Endothelial cell (in vitro differentiated cells): ENCODE measurements at regions not wholly inside any gene's neighbourhood (a gene's known extent, or its start where the extent isn't known, plus 50 kb on each side); places are given as distances from the start of the nearest gene placed in this dataset.

ENCODE experiments used
- DNase-seq: peaks from one replicate; pipeline ENCODE4 v3.0.0; 2021; ENCODE audit warnings: low spot score
- H3K27ac Mint-ChIP-seq: one replicate; pipeline ENCODE4 v1.8.0; 2021; ENCODE audit warnings: mixed read lengths, inconsistent platforms; ENCODE audit not compliant: unreplicated experiment
- H3K27me3 Mint-ChIP-seq: one replicate; pipeline ENCODE4 v1.8.0; 2021; ENCODE audit warnings: mild to moderate bottlenecking, moderate library complexity, mixed read lengths, inconsistent platforms; ENCODE audit not compliant: unreplicated experiment
- H3K36me3 Mint-ChIP-seq: one replicate; pipeline ENCODE4 v1.8.0; 2021; ENCODE audit warnings: mild to moderate bottlenecking, low read depth, mixed read lengths, inconsistent platforms; ENCODE audit not compliant: unreplicated experiment
- H3K4me1 Mint-ChIP-seq: one replicate; pipeline ENCODE4 v1.8.0; 2021; ENCODE audit warnings: mild to moderate bottlenecking, mixed read lengths, inconsistent platforms; ENCODE audit not compliant: unreplicated experiment
- H3K4me3 Mint-ChIP-seq: one replicate; pipeline ENCODE4 v1.8.0; 2021; ENCODE audit warnings: mild to moderate bottlenecking, mixed read lengths, inconsistent platforms; ENCODE audit not compliant: unreplicated experiment
- H3K9me3 Mint-ChIP-seq: one replicate; pipeline ENCODE4 v1.8.0; 2021; ENCODE audit warnings: mixed read lengths, inconsistent platforms; ENCODE audit not compliant: unreplicated experiment
- TF ChIP-seq, protein P1 (sequence below): fragments of 200-600 bp; sonication (generic); IDR thresholded peaks from one replicate; pipeline ENCODE4 v1.5.0; 2021; ENCODE audit warnings: antibody characterized with exemption; ENCODE audit not compliant: unreplicated experiment

DNA sequence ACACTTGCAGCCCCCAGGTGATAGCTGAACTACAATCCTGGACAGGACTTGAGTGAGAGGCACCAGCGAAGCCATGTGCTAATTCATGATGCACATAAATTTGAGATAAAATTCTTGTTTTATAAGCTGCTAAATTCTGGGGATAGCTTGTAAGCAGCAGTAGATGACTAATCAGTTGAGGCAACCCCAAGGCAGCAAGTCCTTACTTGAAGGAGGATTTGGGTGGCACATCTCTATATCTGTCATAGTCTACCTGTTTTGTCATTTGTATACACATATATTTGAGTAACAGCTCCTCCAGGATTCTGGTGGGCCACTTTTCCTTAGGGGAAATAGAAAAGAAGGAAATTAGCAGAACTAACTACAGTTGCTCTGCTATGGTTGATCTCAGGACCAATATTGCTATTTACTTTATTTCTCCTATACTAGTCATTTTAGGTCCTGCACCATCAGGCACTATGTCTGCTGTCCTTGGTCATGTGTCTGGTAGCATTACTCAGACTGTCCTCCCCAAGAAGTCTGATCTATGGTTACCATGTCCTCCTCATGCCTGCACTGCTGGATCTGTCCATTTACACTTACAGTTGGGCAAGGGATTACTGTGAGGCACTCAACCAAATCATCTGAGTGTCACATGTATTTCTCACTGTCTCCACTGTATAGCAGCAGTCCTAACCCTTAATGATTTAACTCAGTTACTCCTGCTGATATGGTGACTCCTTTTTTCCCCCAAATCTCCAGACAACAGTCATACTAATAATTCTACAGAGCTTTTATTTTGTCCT lies 436.0 kb upstream of the CWC22 start:
- H3K27me3 Mint-ChIP-seq: no peaks in the 10 kb centered on the region
- H3K27ac Mint-ChIP-seq: no peak overlapping the region
- H3K9me3 Mint-ChIP-seq: no peaks in the 10 kb centered on the region
- no peaks in the 10 kb centered on the region for H3K4me1 Mint-ChIP-seq
- H3K4me3 Mint-ChIP-seq: no peak overlapping the region
- no peak for DNase-seq
- H3K36me3 Mint-ChIP-seq: no peaks in the 10 kb centered on the region
- TF ChIP-seq, protein P1, sequence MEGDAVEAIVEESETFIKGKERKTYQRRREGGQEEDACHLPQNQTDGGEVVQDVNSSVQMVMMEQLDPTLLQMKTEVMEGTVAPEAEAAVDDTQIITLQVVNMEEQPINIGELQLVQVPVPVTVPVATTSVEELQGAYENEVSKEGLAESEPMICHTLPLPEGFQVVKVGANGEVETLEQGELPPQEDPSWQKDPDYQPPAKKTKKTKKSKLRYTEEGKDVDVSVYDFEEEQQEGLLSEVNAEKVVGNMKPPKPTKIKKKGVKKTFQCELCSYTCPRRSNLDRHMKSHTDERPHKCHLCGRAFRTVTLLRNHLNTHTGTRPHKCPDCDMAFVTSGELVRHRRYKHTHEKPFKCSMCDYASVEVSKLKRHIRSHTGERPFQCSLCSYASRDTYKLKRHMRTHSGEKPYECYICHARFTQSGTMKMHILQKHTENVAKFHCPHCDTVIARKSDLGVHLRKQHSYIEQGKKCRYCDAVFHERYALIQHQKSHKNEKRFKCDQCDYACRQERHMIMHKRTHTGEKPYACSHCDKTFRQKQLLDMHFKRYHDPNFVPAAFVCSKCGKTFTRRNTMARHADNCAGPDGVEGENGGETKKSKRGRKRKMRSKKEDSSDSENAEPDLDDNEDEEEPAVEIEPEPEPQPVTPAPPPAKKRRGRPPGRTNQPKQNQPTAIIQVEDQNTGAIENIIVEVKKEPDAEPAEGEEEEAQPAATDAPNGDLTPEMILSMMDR: no peak

DNA sequence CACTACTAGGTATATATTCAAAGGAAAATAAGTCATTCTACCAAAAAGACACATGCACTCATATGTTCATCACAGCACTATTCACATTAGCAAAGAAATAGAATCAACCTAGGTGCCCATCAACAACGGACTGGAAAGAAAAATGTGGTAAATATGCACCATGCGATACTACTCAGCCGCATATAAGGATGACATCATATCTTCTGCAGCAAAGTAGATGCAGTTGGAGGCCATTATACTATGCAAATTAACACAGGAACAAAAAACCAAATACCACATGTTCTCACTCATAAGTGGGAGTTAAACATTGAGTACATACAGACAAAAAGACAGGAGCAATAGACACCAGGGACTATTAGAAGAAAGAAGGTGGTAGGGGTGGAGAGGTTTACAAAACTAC lies 412.1 kb upstream of the CWC22 start:
- no peak for DNase-seq
- no peaks in the 10 kb centered on the region for H3K9me3 Mint-ChIP-seq
- no peaks in the 10 kb centered on the region for H3K36me3 Mint-ChIP-seq
- H3K27ac Mint-ChIP-seq: no peak overlapping the region
- H3K27me3 Mint-ChIP-seq: no peaks in the 10 kb centered on the region
- no peaks in the 10 kb centered on the region for H3K4me1 Mint-ChIP-seq
- no peak overlapping the region for H3K4me3 Mint-ChIP-seq
- TF ChIP-seq, protein P1: no peak

DNA sequence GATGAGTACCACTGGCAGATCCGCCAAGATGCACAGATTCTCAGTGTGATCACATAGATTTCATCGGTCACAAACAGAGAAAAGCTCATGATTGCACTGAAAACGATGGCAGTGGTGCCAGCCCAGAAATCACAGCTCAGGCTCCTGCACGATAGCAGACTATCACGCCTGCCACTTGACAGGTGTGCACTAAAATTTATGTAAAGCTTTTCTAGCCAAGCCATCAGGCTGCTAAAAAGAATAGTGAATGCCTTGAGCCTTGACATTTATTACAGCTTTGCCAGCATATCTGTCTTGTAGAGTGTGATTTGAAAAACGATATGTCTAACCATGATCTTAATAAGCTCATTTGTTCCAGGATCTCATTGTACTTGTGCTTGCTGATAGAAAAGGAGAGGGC lies 409.5 kb upstream of the CWC22 start:
- no peak for DNase-seq
- H3K4me3 Mint-ChIP-seq: no peak overlapping the region
- H3K4me1 Mint-ChIP-seq: peaks cover 3% of the 10 kb centered on the region
- H3K27ac Mint-ChIP-seq: no peak overlapping the region
- H3K27me3 Mint-ChIP-seq: peaks cover 2% of the 10 kb centered on the region
- H3K36me3 Mint-ChIP-seq: no peaks in the 10 kb centered on the region
- TF ChIP-seq, protein P1: no peak
- no peaks in the 10 kb centered on the region for H3K9me3 Mint-ChIP-seq

DNA sequence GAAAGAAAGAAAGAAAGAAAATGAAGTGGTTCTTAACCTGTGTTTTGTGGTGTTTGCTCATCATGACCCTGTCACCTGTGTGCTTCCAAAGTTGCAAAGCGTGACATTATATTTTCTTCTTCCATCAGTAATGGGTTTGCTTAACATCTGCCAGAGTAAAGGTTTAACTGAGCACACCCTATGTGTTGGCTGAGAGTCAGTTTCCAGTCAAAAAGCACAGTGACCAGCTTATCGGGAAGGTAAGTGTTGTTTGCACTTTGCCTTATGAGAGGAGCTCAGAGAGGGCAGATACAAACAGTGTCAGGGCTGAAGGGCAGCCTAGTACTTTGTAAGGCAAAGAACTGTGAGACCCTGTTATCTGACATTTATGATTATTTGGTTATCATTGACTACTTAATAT lies 406.2 kb upstream of the CWC22 start:
- TF ChIP-seq, protein P1: no peak
- no peak overlapping the region for H3K27ac Mint-ChIP-seq
- H3K4me3 Mint-ChIP-seq: no peak overlapping the region
- H3K27me3 Mint-ChIP-seq: peaks cover 2% of the 10 kb centered on the region
- no peaks in the 10 kb centered on the region for H3K9me3 Mint-ChIP-seq
- no peak for DNase-seq
- H3K4me1 Mint-ChIP-seq: peaks cover 6% of the 10 kb centered on the region
- no peaks in the 10 kb centered on the region for H3K36me3 Mint-ChIP-seq

DNA sequence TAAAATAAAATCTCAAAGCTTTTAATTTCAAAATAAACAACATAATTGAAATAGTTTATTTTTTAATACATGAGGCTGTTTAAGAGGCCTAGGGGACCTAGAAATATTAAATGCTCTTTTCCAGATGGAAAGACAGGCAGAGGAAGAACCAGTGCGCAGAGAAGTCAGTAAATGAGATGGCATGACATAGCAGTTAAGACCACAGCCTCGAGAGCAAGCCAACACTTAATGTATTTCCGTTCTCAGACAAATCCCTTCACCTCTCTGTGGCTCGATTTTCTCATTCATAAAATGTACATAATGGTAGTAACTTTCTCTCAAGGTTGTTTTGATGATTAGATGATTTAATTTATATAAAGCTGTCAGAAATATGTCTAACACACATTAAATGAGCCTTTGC lies 405.1 kb upstream of the CWC22 start:
- TF ChIP-seq, protein P1: no peak
- Mint-ChIP-seq H3K9me3 (no peaks in the 10 kb centered on the region), H3K4me3 (no peak overlapping the region), H3K27me3 (peaks cover 2% of the 10 kb centered on the region), H3K27ac (no peak overlapping the region), H3K4me1 (peaks cover 6% of the 10 kb centered on the region), H3K36me3 (no peaks in the 10 kb centered on the region)
- no peak for DNase-seq
